COLO668 (cell line): ENCODE measurements at regions not wholly inside any gene's neighbourhood (a gene's known extent, or its start where the extent isn't known, plus 50 kb on each side); places are given as distances from the start of the nearest gene placed in this dataset.
"Not testable (repeated sequence)": the region's sequence is repeated elsewhere in the genome, so short reads cannot be mapped to it uniquely, and the experiment has no call there.

Experiments
- DNase-seq: peaks from one replicate; lab custom pipeline; 2025; ENCODE audit not compliant: unreplicated experiment; lab: John Stamatoyannopoulos, UW

DNA sequence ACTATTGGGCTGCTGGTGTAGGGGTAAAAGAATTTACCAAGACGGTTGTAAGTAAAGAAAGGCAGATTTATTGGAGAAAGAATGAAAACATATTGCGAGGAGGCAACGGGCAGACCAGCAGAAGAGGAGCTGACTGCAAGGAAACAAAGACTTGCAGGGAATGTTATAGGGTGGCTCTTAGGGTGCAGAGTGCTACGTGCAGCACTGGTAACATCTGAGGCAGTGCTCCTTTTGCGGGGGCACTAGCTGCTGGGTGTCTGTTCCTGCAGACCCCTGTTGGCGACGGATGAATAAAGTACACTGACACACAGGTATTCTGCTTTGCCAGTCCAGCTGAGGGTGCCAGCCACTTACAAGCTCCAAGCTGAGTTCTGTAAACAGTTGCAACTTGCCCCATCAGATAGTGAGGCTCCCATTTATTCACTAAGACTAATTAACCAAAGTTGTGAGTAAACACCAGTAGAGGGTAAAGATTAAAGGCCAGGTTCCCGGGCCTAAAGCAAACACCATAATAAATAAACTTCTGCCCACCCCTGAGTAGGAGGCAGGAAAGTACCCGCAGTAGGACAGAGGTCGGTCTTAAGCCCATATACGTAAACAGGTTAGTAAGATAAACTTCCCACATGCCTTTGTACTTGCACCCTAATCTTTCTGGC is 140.2 kb upstream of the KCNK1 start:
- no peak for DNase-seq

DNA sequence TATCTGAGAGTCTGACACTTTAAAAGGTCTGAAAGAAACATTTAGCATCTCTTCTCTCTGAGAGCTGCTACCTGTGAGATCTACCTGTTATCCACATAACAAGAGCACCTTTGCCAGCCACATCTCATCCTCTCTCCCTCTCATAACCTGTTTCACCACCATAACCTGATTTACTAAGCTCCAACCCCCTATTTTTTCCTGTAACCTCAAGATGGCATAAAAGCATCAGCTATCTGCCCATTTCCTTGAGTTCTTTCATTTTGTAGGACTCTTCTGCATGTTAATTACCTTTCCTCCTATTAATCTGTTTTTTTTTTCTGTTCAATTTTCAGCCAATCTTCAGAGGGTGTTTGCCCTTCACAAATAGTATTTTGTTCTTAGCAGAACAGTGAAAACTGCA is 136.5 kb upstream of the KCNK1 start:
- no peak for DNase-seq

DNA sequence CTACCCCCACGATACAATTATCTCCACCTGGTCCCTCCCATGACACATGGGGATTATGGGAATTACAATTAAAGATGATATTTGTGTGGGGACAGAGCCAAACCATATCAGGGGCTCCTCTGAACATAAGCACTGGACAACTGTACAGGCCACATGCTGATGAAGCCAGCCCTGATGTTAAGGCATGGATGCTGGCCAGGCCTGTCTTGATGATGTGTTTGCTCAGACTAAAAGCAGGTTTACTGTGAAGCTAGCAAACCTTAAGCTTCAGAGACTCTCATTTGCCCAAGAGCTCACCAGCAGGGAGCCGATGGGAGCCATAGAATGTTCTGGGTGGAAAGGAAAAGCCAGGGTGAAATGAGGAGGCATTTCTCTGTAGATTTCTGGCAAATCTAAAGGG is 135.3 kb upstream of the KCNK1 start:
- no peak for DNase-seq

DNA sequence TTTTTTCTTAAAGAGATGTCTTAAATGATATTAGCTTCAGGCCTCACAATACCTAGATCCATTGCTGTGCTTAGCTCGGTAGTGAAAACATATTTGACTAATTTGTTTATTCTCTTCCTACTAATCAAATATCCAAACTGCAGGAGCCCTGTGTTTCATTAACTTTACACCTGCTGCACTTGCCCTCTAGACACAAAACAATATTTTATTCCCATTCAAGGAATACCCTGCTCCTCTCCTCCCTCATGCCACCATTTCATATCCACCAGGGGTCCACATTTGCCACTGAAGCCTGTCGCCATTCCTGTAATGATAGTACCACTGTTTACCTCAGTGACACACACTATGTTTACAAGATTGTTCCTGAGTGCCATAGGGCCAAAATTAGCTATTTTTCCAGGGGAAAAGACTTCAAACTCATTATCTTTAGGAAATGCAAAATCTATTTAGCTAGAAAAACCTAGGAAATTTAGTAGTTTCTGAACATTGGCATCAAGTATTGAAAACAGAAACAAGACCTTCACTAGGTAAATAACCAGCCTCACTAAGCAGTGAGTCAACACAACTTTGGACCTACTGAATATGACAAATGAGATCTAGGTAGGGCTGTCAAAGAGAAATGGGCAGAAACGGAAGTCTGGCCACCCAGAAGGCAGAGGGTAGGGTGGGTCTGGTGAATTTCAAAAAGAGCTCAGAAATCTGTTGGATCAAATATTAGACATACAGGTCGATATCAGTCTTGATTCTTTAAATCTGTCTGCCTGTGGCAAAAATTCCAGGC is 134.6 kb upstream of the KCNK1 start:
- DNase-seq, result no peak

DNA sequence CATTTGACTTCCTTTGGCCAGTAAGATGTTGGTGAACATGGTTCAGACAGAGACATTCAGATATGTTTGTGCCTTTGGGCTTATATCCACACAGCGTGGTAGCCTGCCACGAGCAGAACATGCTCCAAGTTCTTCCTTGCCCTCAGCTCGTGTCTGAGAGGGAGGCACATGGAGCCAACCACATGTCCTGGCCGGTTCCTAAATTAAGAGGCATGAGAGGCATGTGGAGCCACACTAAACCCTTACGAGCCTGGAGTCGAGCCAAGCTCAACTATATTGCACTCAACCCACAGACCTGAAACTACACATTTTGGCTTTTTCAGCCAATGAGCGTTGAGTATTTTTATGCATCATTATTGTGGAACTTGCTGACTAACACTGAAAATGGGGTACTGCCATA is 133.7 kb upstream of the KCNK1 start:
- DNase-seq, result no peak

DNA sequence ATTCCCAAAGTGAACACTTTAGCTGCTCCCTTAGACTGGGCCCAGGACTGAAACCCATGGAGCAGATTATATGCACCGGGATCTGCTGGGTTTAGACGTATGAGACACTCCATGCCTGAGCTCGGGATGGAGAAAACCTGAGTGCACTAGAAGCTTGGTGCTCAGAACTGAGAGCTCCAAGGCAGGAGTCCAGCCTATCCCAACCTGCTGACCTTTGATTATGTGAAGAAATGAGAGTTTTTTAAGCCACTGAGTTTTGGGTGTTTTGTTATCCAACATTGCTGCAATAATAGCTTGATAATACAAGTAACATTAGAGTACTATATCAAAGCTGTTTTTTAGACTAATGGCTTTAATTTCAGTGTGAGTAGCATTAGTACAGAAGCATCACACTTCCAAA is 131.5 kb upstream of the KCNK1 start:
- DNase-seq, result no peak

DNA sequence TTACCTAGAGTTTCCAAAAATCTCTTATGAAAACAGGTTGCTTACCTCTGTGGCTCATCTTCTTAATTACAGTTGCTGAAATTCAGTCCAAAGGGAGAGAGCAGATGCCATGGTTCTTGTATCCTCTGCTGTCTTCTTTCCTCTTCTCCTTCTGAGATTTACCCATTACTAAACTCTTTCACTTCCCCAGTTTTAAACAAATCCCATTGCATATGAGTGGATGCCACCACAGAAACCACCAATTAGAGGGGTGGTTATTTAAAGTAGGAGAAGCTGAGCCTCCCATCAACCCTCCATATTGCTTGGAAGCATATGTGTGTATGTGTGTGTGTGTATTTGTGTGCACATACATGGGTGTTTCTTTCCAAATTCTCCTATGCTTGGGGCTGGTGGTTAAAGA is 128.5 kb upstream of the KCNK1 start:
- no peak for DNase-seq

DNA sequence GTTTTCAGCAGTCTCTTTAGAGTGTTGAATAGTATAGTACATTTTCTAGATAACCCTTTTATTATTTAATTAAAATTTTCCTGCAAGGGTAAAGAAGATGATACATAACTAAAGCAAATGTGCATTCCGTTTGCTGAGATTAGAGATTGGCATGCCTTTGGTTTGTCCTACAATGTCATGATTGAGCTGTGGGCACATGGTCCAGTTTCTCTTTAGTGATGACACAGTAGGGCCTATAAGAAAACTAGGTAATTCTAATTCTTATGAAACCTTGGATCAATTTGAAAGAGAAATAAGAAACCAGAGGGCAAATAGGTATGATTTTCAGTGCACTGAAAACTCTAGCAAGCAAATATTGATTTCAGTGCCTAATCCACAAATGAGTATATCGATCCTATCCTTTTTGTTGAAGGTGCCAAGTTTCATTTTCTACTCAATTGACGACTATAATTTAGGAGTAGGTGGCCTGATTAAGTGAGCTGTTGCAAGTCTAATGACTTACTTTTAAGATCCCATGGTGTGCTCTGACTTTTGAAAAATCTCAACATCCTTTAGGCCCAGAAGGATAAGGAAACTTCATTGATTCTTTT is 128.0 kb upstream of the KCNK1 start:
- DNase-seq, result no peak

DNA sequence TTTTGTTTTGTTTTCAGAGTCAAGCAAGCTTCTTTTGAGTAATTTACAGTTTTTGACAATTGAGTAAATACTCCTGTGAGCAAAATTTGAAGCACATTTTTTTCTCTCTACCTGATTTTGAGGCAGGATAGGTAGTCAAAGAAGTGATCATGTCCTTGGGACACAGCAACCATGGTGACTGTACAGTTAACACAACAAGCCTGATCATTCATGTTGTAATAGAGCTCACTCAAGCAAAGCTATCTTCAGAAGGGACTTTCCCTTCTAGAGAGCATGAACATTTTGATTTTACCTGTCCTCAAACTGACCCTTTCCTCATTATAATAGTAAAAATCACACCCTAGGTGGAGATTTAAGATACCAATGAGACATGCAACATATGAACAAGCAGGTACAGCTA is 126.5 kb upstream of the KCNK1 start:
- DNase-seq, result no peak

DNA sequence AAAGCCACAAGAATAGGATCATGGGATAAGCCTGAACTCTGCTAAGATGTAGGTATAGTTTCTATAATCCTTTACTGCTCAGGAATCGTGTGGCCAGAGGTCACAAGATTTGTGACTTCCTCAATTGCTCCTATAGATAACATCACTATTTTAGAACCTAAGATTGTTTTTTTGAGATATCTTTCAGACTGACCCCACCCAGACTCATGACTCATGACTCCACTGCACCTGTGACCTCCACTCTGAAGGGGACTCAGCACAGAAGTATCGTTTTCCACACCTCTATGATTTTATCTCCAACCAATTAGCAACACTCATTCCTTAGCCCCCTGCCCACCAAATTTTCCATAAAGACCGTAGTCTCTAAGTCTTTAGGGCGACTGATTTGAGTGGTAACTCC is 124.5 kb upstream of the KCNK1 start:
- no peak for DNase-seq

DNA sequence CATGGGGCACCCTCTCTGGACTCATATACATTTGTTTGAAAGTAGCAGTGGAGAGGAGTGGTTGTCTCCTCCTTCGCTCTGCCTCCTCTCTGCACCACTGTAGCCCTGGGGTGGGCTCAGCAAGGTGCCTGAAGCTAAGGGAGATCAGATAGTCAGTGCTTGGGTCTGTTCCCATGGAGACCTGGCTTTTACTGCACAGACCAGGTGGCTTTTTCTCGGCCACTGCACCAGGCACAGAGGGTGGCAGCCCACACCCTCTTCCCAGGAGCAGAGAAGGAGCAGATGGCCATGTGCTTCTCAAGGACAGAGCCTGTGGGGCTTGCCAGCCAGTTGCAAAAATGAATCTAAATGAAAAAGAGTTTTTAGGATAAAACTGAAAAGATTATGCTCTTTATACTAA is 123.4 kb upstream of the KCNK1 start:
- DNase-seq, result no peak

DNA sequence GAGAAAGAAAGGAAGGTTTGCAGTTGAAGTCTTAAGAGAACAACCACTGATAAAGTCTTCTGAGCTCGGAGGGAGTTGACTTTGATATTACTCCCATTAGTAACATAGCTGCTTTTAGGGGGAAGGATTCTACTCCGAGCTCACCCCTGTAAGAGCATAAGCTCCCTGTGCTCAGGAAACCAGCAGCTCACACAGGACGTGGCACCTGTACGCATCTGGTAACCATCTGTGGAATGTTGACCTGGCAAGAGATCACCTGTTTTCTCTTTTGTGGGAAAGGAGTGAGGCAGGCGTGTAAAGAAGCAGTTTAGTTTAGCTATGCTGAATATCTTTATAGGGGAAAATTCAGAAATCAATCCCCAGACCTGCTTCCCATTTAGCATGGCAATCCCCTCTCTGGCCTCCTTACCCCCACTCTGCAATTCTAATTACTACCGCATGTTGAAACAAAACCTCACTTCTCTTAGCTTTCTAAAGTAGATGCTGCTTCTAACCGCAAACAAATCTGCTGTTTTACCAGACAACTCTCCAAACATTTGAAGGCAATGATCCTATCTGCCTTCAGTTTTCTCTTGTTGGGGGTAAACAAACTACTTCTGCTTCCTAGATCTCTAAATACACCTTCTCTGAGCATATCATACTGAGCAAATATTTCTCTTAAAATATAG is 121.8 kb upstream of the KCNK1 start:
- DNase-seq, result no peak

DNA sequence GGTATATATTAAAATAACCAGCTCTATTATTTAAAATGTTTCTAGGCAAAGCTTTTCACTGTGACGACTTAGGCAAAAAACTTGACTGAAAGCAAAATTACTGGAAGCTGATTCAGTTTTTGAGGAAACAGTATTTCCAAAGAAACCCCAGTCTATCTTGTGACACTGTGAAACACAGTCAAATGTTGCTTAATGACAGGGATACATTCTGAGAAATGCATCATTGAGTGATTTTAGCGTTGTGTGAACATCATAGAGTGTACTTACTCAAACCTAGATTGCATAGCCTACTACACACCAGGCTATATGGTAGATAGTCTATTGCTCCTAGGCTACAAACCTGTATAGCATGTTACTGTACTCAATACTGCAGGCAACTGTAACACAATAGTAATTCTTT is 116.9 kb upstream of the KCNK1 start:
- no peak for DNase-seq

DNA sequence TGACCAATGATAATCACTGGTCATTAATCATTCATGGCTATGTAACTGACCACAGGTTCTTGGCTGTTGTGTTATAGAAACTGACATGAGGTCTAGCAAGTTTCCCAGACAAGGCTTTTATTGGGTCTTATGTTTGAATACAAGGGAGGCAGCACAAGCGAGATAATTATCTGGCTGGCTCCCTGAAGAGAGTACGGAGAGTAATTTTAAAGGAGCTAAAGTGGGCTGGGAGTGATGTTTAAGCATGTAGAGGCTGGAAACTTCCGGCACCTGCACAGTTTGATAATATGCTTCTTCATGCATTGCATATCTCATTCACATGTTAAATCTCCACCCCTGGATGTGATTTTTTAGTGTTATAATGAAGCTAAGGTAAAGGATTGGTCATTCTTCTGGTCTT is 116.2 kb upstream of the KCNK1 start:
- no peak for DNase-seq

DNA sequence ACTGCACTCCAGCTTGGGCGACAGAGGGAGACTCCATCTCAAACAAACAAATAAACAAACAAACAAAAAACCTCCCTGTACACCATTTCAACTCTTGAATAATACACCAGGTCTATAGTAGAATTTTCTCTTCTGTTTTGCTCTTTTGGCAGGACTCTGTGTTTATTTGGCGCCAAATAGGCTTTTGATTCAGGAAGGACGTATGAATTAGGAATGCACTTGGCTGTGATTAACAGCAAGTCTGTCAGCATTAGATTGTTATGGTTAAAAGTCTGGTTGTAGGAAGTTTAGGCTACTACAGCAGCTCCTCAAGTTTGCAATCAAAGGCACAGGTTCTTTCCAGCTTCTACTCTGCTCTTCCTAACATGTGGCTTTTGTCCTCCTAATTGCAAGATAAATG is 113.8 kb upstream of the KCNK1 start:
- DNase-seq, result no peak

DNA sequence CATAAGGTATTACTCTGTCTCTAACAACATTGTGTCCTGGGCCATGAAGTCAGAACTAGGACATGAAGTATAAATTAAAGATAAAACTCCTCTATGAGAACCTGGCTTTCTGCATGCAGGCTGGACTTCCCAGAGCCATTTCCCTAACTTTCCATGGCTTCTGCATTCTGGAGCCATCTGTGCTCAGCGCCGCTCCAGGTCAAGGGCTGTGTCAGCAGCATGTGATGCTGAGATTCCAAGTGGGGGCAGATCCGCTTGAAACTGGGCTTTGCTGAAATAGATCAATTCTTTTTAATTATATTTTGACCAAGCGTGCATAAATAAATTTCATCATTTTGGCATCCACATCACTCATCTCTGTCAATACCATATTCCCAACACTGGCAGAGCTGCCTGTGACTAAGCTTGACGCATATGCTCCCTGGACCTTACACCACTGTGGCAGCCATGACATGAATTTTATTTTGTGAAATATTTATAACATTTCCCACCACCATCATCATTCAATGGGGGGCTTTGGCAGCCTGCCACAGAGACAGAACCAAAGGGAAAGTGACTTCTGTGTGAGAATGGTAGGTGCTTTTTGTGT is 110.4 kb upstream of the KCNK1 start:
- DNase-seq, result no peak

DNA sequence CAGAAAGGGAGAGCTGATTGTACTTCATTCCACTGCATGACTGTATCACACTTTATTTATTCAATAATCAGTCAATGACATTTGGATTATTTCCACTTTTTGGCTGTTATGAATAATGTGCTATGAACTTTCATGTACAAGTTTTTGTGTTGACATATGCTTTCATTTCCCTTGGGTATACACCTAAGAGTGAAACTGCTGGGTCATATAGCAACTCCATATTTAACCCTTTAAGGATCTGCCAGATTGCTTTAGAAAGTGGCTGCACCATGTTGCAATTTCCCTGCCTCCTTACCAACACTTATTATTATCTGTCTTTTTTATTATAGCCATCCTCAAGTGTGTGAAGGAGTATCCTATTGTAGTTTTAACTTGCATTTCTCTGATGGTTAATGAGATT is 108.8 kb upstream of the KCNK1 start:
- no peak for DNase-seq

DNA sequence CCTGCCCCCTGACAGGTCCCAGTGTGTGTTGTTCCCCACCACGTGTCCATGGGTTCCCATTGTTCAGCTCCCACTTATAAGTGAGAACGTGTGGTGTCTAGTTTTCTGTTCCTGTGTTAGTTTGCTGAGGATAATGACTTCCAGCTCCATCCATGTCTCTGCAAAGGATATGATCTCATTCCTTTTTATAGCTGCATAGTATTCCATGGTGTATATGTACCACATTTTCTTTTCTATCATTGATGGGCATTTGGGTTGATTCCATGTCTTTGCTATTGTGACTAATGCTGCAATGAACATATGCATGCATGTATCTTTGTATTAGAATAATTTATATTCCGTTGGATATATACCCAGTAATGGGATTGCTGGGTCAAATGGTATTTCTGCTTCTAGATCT is 108.0 kb upstream of the KCNK1 start:
- not testable (repeated sequence) for DNase-seq

DNA sequence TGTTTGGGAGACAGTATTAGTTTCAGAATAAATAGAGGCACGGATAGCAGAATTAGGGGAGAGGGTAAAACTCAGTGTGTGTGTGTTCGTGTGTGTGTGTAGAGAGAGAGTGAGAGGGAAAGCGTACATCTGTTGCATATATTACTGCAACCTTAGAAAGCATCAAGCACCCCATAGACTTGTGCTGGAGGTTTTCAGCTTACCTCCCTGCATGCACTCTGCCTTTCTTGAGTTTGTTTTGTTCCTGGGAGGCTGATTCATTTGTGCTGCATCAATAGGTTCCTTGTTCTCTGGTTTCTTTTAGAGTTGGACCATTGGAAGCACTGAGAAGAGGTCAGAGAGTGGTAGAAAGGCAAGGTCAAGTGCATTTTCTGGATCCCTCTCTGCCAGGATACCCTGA is 104.4 kb upstream of the KCNK1 start:
- no peak for DNase-seq

DNA sequence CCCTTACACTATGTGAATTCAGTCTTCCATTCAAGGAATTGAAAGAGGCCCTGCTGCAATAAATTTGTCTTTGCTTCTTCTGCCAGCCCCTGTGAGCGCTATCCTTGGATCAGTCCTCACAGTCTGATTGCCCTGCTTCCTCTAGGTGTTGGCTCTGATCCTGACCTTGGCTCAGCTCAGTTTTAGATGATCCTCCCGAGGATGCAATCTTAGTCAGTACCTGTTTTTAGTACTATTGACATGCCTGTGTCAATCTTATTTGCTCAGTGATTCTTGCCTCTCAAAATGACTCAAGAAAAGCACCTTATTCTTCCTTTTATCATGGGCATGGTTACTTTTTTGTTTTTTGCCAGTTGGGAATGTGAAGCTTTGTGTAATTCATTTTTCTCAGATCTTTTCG is 101.4 kb upstream of the KCNK1 start:
- DNase-seq, result no peak

DNA sequence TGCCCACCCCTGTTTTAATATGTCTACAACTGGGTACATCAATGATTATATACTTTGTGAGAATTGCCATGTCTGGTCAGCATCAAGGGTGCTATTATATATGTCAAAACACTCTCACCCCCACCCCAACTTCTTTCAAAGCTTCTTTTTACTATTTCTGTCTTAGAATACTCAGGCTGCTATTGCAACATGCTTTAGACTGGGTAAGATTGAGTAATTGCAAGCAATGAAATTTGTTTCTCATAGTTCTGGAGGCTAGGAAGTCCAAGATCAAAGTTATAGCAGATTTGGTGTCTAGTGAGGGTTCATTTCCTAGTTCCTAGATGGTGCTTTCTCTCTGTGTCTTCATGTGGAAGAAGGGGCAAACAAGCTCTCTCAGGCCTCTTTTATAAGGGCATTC is 100.5 kb upstream of the KCNK1 start:
- no peak for DNase-seq

DNA sequence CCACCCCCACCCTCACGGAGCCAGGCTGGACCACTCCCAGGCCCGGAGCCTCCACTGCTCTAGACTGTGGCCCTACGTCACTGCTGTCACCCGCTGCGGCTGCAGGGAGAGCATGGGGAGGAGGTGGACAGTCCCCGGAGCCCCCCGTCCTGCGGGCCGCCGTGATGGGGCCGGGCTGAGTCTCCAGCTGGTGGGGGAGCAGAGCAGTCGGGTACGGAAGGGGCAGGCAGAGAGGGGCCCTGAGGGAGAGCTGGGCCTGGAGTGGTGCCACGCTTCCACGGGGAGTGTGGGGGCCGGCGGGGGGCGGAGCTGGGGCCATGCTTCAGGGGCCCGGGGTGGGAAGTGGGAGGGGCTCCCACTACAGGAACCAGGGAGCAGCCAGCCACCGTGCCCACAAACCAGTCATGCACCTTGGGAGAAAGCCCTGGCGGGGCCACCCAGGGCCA is 98.9 kb upstream of the KCNK1 start:
- no peak for DNase-seq
